GM21786 (cell line): ENCODE measurements at regions not wholly inside any gene's neighbourhood (a gene's known extent, or its start where the extent isn't known, plus 50 kb on each side); places are given as distances from the start of the nearest gene placed in this dataset.
"Not testable (repeated sequence)": the region's sequence is repeated elsewhere in the genome, so short reads cannot be mapped to it uniquely, and the experiment has no call there.

Experiments
- ATAC-seq: cut with Tn5 transposase; IDR thresholded peaks from one replicate; pipeline ENCODE4 v1.9.1; 2021; ENCODE audit not compliant: unreplicated experiment

- no peak for ATAC-seq
Measured at GRCh38 chr7:136134503-136134902, 157.3 kb upstream of the MTPN start.

DNA sequence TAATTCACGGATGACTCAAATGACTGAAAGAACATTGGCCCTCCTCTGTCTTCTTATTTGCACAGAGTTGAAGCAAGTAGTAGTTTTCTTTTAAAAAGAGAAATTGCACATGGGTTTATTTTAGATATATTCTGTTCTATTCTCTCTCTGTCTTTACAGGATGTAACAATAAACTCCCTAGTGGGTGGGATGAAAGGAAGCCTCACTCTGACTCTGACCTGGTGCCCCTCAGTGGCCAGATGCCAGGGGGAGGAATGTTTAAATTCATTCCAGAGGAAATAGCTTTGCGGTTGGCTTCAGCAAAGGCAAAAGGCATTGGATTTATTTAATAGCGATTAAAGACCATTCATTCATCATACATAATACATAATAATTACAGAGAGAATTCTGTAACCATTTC lies 156.4 kb upstream of the MTPN start:
- no peak for ATAC-seq

- ATAC-seq = no peak
Measured at GRCh38 chr7:136131304-136131630, 154.1 kb upstream of the MTPN start.

DNA sequence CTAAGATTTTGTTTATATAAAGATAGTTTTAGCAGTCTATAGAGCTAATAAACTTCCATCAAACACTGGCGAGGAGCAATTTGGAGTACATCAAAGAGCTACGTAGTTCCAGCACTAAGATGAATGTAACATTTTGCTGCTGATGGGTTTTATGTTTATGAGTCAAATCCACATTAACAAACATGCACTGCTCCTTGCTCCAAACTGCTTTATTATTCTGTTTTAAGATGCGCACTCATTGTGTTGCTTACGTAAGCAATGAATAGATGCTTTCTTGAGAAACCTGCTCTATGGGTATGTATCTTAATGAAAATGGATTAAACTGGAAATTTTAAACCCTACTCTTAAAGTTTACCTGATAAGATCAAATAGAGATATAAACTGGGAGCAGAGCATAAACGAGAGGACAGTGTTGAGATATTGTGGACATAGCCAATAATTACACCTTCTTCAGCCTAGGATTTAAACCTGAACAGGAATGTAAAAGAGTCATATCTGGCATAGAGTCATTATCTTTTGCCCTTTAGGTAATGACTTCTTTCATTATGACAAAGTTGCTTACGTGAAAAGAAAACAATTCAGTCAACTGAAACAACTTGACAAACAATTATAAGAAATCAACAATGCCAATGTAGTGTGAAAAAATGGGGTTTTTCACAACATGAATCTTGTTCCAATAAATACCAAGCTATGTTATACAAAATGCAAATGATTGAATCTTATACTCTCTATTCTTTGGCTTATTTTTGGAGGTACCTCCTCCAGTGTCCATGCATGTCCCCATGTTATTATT lies 153.5 kb upstream of the MTPN start:
- no peak for ATAC-seq

GRCh38 chr7:136128050-136128449 lies 150.9 kb upstream of the MTPN start:
- no peak for ATAC-seq

GRCh38 chr7:136123352-136123751 lies 146.2 kb upstream of the MTPN start:
- ATAC-seq = no peak

- ATAC-seq = no peak
Measured at GRCh38 chr7:136122026-136122425, 144.9 kb upstream of the MTPN start.

- ATAC-seq = no peak
Measured at GRCh38 chr7:136117539-136117938, 140.4 kb upstream of the MTPN start.

- ATAC-seq = no peak
Measured at GRCh38 chr7:136116186-136116585, 139.0 kb upstream of the MTPN start.

DNA sequence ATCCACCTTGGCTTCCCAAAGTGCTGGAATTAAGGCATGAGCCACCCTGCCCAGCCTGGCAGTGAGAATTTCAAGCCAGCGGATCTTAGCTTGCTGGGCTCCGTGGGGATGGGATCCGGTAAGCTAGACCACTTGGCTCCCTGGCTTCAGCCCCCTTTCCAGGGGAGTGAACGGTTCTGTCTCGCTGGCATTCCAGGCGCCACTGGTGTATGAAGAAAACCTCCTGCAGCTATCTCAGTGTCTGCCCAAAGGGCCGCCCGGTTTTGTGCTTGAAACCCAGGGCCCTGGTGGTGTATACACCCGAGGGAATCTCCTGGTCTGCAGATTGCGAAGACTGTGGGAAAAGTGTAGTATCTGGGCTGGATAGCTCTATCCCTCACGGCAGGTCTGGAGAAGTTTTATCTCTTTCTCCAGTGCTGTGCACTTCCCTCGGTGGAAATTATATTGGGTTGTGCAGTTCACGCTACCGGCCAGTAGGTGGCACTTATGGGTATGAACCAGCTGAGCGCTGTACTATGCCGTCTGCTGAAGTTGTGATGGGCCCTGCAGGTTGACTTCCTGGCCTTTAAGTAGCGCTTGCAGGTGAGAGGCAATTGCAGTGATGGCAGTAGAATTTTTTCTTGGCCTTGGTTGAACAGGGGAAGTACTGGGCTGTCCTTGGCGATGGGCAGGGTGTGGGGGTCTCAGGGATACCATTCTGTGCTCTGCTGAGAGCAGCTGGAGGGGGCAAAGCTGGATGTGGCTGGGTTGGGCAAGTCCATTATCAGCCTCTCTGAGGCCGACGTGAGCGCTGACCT lies 138.0 kb upstream of the MTPN start:
- ATAC-seq = peak; percentile 95

- ATAC-seq = not testable (repeated sequence)
Measured at GRCh38 chr7:136114467-136114866, 137.3 kb upstream of the MTPN start.

DNA sequence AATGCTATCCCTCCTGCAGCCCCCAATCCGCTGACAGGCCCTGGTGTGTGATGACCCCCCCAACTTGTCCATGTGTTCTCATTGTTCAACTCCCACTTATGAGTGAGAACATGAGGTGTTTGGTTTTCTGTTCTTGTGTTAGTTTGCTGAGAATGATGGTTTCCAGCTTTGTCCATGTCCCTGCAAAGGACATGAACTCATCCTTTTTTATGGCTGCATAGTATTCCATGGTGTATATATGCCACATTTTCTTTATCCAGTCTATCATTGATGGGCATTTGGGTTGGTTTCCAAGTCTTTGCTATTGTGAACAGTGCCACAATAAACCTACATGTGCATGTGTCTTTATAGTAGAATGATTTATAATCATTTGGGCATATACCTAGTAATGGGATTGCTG lies 131.9 kb upstream of the MTPN start:
- ATAC-seq = not testable (repeated sequence)

GRCh38 chr7:136105191-136105590 lies 128.0 kb upstream of the MTPN start:
- no peak for ATAC-seq

DNA sequence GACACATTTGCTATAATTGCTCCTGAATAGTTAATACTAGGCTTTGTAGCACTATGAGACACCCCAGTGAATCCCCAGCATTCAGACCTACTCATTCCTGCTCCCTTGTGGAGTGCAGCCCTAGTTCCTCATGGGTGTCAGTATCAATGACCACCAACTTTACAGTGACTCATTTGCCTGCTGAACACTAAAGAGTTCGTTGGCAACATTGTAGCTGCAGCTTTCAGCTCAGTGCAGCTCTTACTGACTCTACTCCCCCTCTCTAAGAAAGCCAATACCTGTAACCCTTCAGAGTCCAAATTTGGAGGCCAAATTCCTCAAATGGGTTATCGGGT lies 127.1 kb upstream of the MTPN start:
- no peak for ATAC-seq

- ATAC-seq = no peak
Measured at GRCh38 chr7:136103545-136104268, 126.5 kb upstream of the MTPN start.

DNA sequence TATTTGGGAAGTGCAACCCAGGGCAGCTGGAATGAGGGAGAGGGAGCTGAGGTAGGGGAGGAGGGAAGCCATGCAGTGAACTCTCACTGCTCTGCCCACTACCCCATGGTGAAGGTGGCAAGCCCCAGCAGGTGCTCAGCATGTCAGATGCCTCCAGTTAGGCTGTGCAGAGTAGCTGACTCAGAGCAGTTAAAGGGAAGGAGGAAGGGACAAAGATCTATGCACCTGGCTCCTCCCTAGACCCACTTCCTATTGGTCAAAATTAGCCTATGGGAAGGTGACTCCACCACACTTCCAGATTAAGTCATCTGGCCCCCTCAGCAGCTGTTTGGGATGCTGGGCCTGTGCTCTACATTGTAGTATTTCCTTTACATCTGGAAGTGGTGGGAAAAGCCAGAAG lies 125.7 kb upstream of the MTPN start:
- no peak for ATAC-seq

DNA sequence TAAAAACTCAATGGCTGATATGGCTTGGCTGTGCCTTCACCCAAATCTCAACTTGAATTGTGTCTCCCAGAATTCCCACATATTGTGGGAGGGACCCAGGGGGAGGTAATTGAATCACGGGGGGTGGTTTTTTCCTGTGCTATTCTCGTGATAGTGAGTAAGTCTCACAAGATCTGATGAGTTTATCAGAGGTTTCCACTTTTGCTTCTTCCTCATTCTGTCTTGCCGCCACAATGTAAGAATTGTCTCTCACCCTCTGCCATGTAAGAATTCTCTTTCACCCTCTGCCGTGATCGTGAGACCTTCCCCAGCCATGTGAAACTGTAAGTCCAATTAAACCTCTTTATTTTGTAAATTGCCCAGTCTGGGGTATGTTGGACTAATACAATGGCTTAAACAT lies 115.6 kb upstream of the MTPN start:
- ATAC-seq = not testable (repeated sequence)

- no peak for ATAC-seq
Measured at GRCh38 chr7:136087881-136088280, 110.7 kb upstream of the MTPN start.

DNA sequence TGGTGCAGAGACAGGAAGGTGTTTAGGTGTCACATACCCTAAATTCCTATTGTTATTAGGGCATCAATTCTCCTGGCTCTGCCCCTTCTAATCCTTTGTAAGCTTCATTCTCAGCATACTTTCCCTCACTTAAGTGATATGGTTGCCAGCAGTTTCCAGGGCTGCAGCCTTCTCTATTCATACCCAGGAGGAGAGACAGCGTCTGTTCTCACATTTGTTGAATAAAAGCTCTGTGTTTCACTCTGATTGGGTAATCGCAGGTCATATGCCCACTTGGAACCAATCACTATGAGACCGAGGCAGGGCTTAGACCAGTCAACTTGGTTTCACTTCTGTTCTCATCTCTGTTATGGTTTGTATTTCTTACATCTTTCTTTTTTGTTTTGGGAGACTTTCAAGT lies 109.6 kb upstream of the MTPN start:
- no peak for ATAC-seq

- ATAC-seq = no peak
Measured at GRCh38 chr7:136079934-136080333, 102.8 kb upstream of the MTPN start.

- no peak for ATAC-seq
Measured at GRCh38 chr7:136079478-136079892, 102.3 kb upstream of the MTPN start.

- no peak for ATAC-seq
Measured at GRCh38 chr7:136079066-136079465, 101.9 kb upstream of the MTPN start.
